ENCODE measurements at regions not wholly inside any gene's neighbourhood (a gene's known extent, or its start where the extent isn't known, plus 50 kb on each side); places are given as distances from the start of the nearest gene placed in this dataset.
"Not testable (repeated sequence)": the region's sequence is repeated elsewhere in the genome, so short reads cannot be mapped to it uniquely, and the experiment has no call there.

DNA sequence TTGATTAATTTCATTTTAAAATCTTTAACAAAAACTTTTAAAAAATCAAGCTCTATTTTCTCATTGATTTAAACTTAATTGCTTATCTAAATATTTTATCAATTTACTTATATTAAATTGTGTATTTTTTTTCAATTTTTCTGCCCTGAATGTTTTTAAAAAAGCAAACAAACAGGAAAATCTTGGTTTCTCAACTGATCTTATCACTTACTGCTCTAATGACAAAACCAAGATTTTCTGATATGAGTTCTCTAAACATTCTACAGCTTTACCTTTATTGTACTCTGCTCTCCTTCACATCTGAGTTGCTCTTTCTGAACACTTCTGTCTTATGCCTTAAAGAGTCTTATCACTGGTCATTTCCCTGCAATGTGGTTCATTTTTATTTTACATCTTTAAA lies 587.8 kb upstream of the BCHE start:
- no peak overlapping the region for H2BK15ac ChIP-seq (ENCODE audit: low read length)
- H3K4me2 ChIP-seq (ENCODE audit: insufficient read depth, low read length, poor library complexity, severe bottlenecking): no peak overlapping the region
- H3K4ac ChIP-seq (ENCODE audit: low read length): no peak overlapping the region
- H3K18ac ChIP-seq (ENCODE audit: low read length): no peak overlapping the region
- no peak overlapping the region for H2AFZ ChIP-seq (ENCODE audit: low read length)
- DNase-seq (ENCODE audit: low spot score): no peak
- H3K27me3 ChIP-seq (ENCODE audit: control insufficient read depth in 3 of 3, insufficient read depth in 3 of 3, low read depth in 1 of 3, low read length in 3 of 3): no peaks in the 10 kb centered on the region
- H3K9ac ChIP-seq (ENCODE audit: low read depth, low read length, poor library complexity): no peak overlapping the region
- no peak overlapping the region for H4K8ac ChIP-seq (ENCODE audit: low read depth, low read length)
- H3K4me3 ChIP-seq (ENCODE audit: low read length in 2 of 2): no peak overlapping the region
- H3K79me1 ChIP-seq (ENCODE audit: low read depth, low read length): no peaks in the 10 kb centered on the region
- no peaks in the 10 kb centered on the region for H3K4me1 ChIP-seq (ENCODE audit: control insufficient read depth in 2 of 2, insufficient read depth in 1 of 2, low read depth in 1 of 2, low read length in 2 of 2)
- no peak overlapping the region for H3K23ac ChIP-seq (ENCODE audit: low read depth, low read length, poor library complexity)
- no peaks in the 10 kb centered on the region for H3K36me3 ChIP-seq (replicated peaks in 1 of 2; ENCODE audit: control insufficient read depth in 2 of 2, insufficient read depth in 2 of 2, low read length in 2 of 2)
- no peak overlapping the region for H3K27ac ChIP-seq (replicated peaks; ENCODE audit: low read length)
- H4K91ac ChIP-seq (ENCODE audit: low read depth, low read length, poor library complexity): no peak overlapping the region
- H2AK5ac ChIP-seq (ENCODE audit: low read depth, low read length): no peak overlapping the region
- H2BK12ac ChIP-seq (ENCODE audit: low read length): no peak overlapping the region
- H3K9me3 ChIP-seq (replicated peaks in 1 of 2; ENCODE audit: control insufficient read depth in 2 of 2, insufficient read depth in 1 of 2, low read depth in 1 of 2, low read length in 2 of 2): no peaks in the 10 kb centered on the region
- H2BK120ac ChIP-seq (ENCODE audit: low read depth, low read length): no peak overlapping the region
- no peak overlapping the region for H2BK5ac ChIP-seq (ENCODE audit: low read length)
- no peak overlapping the region for H3K14ac ChIP-seq (ENCODE audit: low read length)

DNA sequence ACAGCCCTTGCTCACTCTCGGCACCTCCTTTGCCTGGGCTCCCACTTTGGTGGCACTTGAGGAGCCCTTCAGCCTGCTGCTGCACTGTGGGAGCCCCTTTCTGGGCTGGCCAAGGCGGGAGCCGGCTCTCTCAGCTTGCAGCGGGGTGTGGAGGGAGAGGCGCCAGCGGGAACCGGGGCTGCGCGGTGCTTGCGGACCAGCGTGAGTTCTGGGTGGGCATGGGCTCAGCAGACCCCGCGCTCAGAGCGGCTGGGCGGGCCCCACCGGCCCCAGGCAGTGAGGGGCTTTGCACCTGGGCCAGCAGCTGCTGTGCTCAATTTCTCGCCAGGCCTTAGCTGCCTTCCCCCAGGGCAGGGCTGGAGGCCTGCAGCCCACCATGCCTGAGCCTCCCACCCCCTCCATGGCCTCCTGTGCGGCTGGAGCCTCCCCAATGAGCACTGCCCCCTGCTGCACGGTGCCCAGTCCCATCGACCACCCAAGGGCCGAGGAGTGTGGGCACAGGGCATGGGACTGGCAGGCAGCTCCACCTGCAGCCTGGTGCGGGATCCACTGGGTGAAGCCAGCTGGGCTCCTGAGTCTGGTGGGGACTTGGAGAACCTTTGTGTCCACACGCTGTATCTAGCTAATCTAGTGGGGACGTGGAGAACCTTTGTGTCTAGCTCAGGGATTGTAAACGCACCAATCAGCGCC lies 586.7 kb upstream of the BCHE start:
- DNase-seq (ENCODE audit: low spot score); H3K27ac ChIP-seq (replicated peaks; ENCODE audit: low read length); H3K9ac ChIP-seq (ENCODE audit: low read depth, low read length, poor library complexity); H3K23ac ChIP-seq (ENCODE audit: low read depth, low read length, poor library complexity); H4K91ac ChIP-seq (ENCODE audit: low read depth, low read length, poor library complexity); H2AFZ ChIP-seq (ENCODE audit: low read length); H3K4ac ChIP-seq (ENCODE audit: low read length); H3K27me3 ChIP-seq (ENCODE audit: control insufficient read depth in 3 of 3, insufficient read depth in 3 of 3, low read depth in 1 of 3, low read length in 3 of 3); H3K4me1 ChIP-seq (ENCODE audit: control insufficient read depth in 2 of 2, insufficient read depth in 1 of 2, low read depth in 1 of 2, low read length in 2 of 2); H4K8ac ChIP-seq (ENCODE audit: low read depth, low read length); H2BK120ac ChIP-seq (ENCODE audit: low read depth, low read length); H3K36me3 ChIP-seq (replicated peaks in 1 of 2; ENCODE audit: control insufficient read depth in 2 of 2, insufficient read depth in 2 of 2, low read length in 2 of 2); H3K4me2 ChIP-seq (ENCODE audit: insufficient read depth, low read length, poor library complexity, severe bottlenecking); H3K79me1 ChIP-seq (ENCODE audit: low read depth, low read length); H3K4me3 ChIP-seq (ENCODE audit: low read length in 2 of 2); H2AK5ac ChIP-seq (ENCODE audit: low read depth, low read length); H2BK15ac ChIP-seq (ENCODE audit: low read length); H2BK5ac ChIP-seq (ENCODE audit: low read length); H3K9me3 ChIP-seq (replicated peaks in 1 of 2; ENCODE audit: control insufficient read depth in 2 of 2, insufficient read depth in 1 of 2, low read depth in 1 of 2, low read length in 2 of 2); H2BK12ac ChIP-seq (ENCODE audit: low read length): not testable (repeated sequence)
- H3K14ac ChIP-seq (ENCODE audit: low read length): peak overlapping the region; percentile 38
- no CpG with 5 or more reads among the region's 26 CpGs for WGBS, 2 donors (ENCODE audit: extremely low coverage in 2 of 2, insufficient read length in 2 of 2, insufficient replicate concordance in 1 of 2)
- peak overlapping the region; percentile 76 for H3K18ac ChIP-seq (ENCODE audit: low read length)

DNA sequence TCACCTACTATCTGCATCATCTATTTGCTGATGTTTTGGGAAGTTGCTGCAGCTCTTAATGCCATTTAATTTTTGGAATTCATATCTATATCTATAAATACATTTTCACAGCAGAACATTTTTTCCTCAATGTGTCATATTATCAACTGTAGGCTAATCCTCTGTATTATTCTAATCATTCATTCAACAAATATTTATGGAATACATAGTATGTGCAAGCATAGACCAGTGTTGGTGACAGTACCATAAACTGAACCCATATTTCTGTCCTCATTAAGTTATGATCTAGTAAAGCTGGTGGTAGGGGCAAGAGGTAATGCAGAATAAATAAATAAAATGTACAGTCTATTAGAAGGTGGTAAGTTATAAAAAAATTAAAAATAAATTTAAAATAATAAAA lies 585.3 kb upstream of the BCHE start:
- no peaks in the 10 kb centered on the region for H3K36me3 ChIP-seq (replicated peaks in 1 of 2; ENCODE audit: control insufficient read depth in 2 of 2, insufficient read depth in 2 of 2, low read length in 2 of 2)

DNA sequence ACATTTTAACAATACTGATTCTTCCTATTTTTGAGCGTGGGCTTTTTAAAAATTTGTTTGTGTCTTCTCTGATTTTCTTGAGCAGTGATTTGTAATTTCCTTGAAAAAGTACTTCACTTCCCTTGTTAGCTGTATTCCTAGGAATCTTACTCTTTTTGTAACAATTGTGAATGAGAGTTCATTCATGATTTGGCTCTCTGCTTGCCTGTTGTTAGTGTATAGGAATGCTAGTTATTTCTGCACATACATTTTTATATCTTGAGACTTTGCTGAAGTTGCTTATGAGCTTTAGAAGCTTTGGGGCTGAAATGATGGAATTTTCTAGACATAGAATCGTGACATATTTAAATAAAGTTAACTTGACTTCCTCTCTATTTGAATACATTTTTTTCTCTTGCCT lies 582.8 kb upstream of the BCHE start:
- Histone ChIP-seq H2BK5ac (ENCODE audit: low read length) (no peak overlapping the region), H3K27ac (replicated peaks; ENCODE audit: low read length) (no peak overlapping the region), H3K23ac (ENCODE audit: low read depth, low read length, poor library complexity) (no peak overlapping the region), H4K8ac (ENCODE audit: low read depth, low read length) (no peak overlapping the region), H3K18ac (ENCODE audit: low read length) (no peak overlapping the region), H3K4me2 (ENCODE audit: insufficient read depth, low read length, poor library complexity, severe bottlenecking) (no peak overlapping the region), H3K9ac (ENCODE audit: low read depth, low read length, poor library complexity) (no peak overlapping the region), H2BK12ac (ENCODE audit: low read length) (no peak overlapping the region), H3K9me3 (replicated peaks in 1 of 2; ENCODE audit: control insufficient read depth in 2 of 2, insufficient read depth in 1 of 2, low read depth in 1 of 2, low read length in 2 of 2) (no peaks in the 10 kb centered on the region), H2AK5ac (ENCODE audit: low read depth, low read length) (no peak overlapping the region), H2AFZ (ENCODE audit: low read length) (no peak overlapping the region), H3K4me1 (ENCODE audit: control insufficient read depth in 2 of 2, insufficient read depth in 1 of 2, low read depth in 1 of 2, low read length in 2 of 2) (peaks cover 0 to 3% of the 10 kb centered on the region in 2 donors), H3K79me1 (ENCODE audit: low read depth, low read length) (no peaks in the 10 kb centered on the region), H4K91ac (ENCODE audit: low read depth, low read length, poor library complexity) (no peak overlapping the region), H3K36me3 (replicated peaks in 1 of 2; ENCODE audit: control insufficient read depth in 2 of 2, insufficient read depth in 2 of 2, low read length in 2 of 2) (no peaks in the 10 kb centered on the region), H2BK120ac (ENCODE audit: low read depth, low read length) (no peak overlapping the region), H3K4ac (ENCODE audit: low read length) (no peak overlapping the region), H3K14ac (ENCODE audit: low read length) (no peak overlapping the region), H2BK15ac (ENCODE audit: low read length) (no peak overlapping the region), H3K4me3 (ENCODE audit: low read length in 2 of 2) (no peak overlapping the region), H3K27me3 (ENCODE audit: control insufficient read depth in 3 of 3, insufficient read depth in 3 of 3, low read depth in 1 of 3, low read length in 3 of 3) (no peaks in the 10 kb centered on the region)
- no peak for DNase-seq (ENCODE audit: low spot score)
- no CpG with 5 or more reads among the region's 2 CpGs for WGBS, 2 donors (ENCODE audit: extremely low coverage in 2 of 2, insufficient read length in 2 of 2, insufficient replicate concordance in 1 of 2)

More for the DNA sequence above, 585.3 kb upstream of the BCHE start:
- no peaks in the 10 kb centered on the region for H3K9me3 ChIP-seq (replicated peaks in 1 of 2; ENCODE audit: control insufficient read depth in 2 of 2, insufficient read depth in 1 of 2, low read depth in 1 of 2, low read length in 2 of 2)
- no peak overlapping the region for H3K4me3 ChIP-seq (ENCODE audit: low read length in 2 of 2)
- H2AK5ac ChIP-seq (ENCODE audit: low read depth, low read length): no peak overlapping the region
- no peak overlapping the region for H3K9ac ChIP-seq (ENCODE audit: low read depth, low read length, poor library complexity)
- no peak overlapping the region for H3K18ac ChIP-seq (ENCODE audit: low read length)
- no peak overlapping the region for H3K4ac ChIP-seq (ENCODE audit: low read length)
- H4K91ac ChIP-seq (ENCODE audit: low read depth, low read length, poor library complexity): no peak overlapping the region
- DNase-seq (ENCODE audit: low spot score): no peak
- no peak overlapping the region for H4K8ac ChIP-seq (ENCODE audit: low read depth, low read length)
- no peak overlapping the region for H2BK120ac ChIP-seq (ENCODE audit: low read depth, low read length)
- H3K79me1 ChIP-seq (ENCODE audit: low read depth, low read length): no peaks in the 10 kb centered on the region
- no peak overlapping the region for H3K4me2 ChIP-seq (ENCODE audit: insufficient read depth, low read length, poor library complexity, severe bottlenecking)
- H2BK12ac ChIP-seq (ENCODE audit: low read length): no peak overlapping the region
- no peak overlapping the region for H3K27ac ChIP-seq (replicated peaks; ENCODE audit: low read length)
- no peak overlapping the region for H2BK15ac ChIP-seq (ENCODE audit: low read length)
- no peaks in the 10 kb centered on the region for H3K4me1 ChIP-seq (ENCODE audit: control insufficient read depth in 2 of 2, insufficient read depth in 1 of 2, low read depth in 1 of 2, low read length in 2 of 2)
- H3K27me3 ChIP-seq (ENCODE audit: control insufficient read depth in 3 of 3, insufficient read depth in 3 of 3, low read depth in 1 of 3, low read length in 3 of 3): no peaks in the 10 kb centered on the region
- no peak overlapping the region for H2AFZ ChIP-seq (ENCODE audit: low read length)
- no peak overlapping the region for H3K14ac ChIP-seq (ENCODE audit: low read length)
- no peak overlapping the region for H2BK5ac ChIP-seq (ENCODE audit: low read length)
- H3K23ac ChIP-seq (ENCODE audit: low read depth, low read length, poor library complexity): no peak overlapping the region
